ENCODE measurements at regions not wholly inside any gene's neighbourhood (a gene's known extent, or its start where the extent isn't known, plus 50 kb on each side); places are given as distances from the start of the nearest gene placed in this dataset.
"Not testable (repeated sequence)": the region's sequence is repeated elsewhere in the genome, so short reads cannot be mapped to it uniquely, and the experiment has no call there.

GRCh38 chr12:105522166-105522825 is 191.8 kb downstream of the C12orf75 start:
- no peak for TF ChIP-seq CTCF (IDR thresholded peaks at IDR 0.05; ENCODE audit: insufficient read depth, low read length)
- H3K4me3 ChIP-seq (ENCODE audit: low read depth, low read length), result no peak overlapping the region
- DNase-seq (ENCODE audit: low read depth), result peak; percentile 69

DNA sequence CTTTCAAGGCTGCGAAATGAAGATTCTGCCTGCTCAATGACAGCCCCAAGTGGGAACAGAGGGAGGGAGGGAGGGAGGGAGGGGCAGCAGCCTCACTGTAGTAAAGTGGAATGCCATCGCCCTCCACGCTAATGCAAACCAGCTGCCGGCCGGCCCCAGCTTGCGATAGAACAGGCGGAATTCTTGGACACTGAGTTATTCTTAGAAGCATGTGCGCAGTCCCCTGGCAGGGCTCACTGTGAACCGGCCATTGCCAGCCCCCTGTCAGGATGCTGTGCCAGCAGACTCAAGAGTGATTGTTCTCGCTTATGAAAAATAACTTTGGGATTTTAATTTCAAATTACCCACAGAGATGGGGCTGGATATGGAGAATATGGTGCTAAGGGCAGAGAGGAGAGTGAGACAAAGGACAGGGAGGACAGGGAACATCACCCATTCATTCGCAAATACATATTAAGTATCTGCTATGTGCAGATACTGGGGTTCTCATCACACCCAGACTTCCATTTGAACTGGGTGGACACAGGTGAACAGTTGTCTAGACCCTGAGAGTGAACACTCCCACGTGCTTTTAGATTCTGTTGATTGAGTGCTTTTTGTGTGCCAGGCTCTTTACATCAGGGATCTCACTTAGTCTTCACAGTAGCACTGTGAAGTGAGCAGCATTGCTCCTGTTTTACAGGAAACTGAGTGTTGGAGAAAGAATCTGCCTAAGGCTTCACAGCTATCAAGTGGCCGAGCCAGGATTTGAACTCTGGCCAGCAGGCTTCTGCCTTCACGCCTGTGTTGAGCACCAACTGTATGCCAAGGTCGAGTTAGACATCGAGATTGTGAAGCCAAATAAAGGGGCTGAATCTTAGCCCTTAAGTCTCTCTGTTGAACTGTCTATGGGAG is 192.9 kb downstream of the C12orf75 start:
- TF ChIP-seq CTCF (IDR thresholded peaks at IDR 0.05; ENCODE audit: insufficient read depth, low read length), result no peak
- H3K4me3 ChIP-seq (ENCODE audit: low read depth, low read length), result no peak overlapping the region
- peak; percentile 96 for DNase-seq (ENCODE audit: low read depth)

GRCh38 chr12:105524961-105525360 is 194.5 kb downstream of the C12orf75 start:
- peak; percentile 55 for DNase-seq (ENCODE audit: low read depth)
- H3K4me3 ChIP-seq (ENCODE audit: low read depth, low read length), result no peak overlapping the region
- TF ChIP-seq CTCF (IDR thresholded peaks at IDR 0.05; ENCODE audit: insufficient read depth, low read length), result no peak

GRCh38 chr12:105534068-105534467 is 203.6 kb downstream of the C12orf75 start:
- no peak for TF ChIP-seq CTCF (IDR thresholded peaks at IDR 0.05; ENCODE audit: insufficient read depth, low read length)

DNA sequence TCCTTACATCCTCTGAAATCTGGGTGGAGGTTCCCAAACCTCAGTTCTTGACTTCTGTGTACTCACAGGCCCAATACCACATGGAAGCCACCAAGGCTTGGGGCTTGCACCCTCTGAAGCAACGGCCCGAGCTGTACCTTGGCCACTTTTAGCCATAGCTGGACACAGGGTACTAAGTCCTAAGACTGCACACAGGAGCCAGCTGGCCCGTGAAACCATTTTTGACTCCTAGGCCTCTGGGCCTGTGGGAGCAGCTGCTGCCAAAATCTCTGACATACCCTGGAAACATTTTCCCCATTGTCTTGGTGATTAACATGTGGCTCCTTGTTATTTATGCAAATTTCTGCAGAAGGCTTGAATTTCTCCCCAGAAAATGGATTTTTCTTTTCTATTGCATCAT is 204.5 kb downstream of the C12orf75 start:
- H3K4me3 ChIP-seq (ENCODE audit: low read depth, low read length), result not testable (repeated sequence)
- peak; percentile 46 for DNase-seq (ENCODE audit: low read depth)

More at GRCh38 chr12:105534068-105534467, 203.6 kb downstream of the C12orf75 start:
- H3K4me3 ChIP-seq (ENCODE audit: low read depth, low read length), result no peak overlapping the region
- no peak for DNase-seq (ENCODE audit: low read depth)

DNA sequence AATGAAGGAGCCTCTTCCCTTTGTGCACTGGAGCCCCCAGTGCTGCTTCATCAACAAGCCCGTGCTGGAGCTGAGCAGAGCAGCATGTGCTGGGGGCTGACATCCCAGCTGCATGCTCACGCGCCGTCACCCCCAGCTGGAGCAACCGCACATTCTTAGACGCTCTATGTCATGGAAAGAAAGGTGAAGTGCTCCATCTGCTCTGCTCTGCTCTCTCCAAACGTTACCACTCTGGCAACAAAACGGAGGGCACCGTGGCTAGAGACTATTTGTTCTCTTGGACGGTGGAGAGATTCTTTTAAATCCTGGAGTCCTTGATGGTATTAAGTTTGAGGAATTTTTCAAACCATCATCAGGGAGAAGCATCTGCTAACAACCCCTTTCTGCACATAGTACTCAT is 208.4 kb downstream of the C12orf75 start:
- no peak overlapping the region for H3K4me3 ChIP-seq (ENCODE audit: low read depth, low read length)
- no peak for TF ChIP-seq CTCF (IDR thresholded peaks at IDR 0.05; ENCODE audit: insufficient read depth, low read length)
- DNase-seq (ENCODE audit: low read depth), result peak; percentile 26

GRCh38 chr12:105539735-105540134 is 209.2 kb downstream of the C12orf75 start:
- DNase-seq (ENCODE audit: low read depth), result no peak
- no peak overlapping the region for H3K4me3 ChIP-seq (ENCODE audit: low read depth, low read length)
- TF ChIP-seq CTCF (IDR thresholded peaks at IDR 0.05; ENCODE audit: insufficient read depth, low read length), result no peak

Measured in fibroblast of the aortic adventitia (primary cell).